OCI-LY1 (cell line): ENCODE measurements at regions not wholly inside any gene's neighbourhood (a gene's known extent, or its start where the extent isn't known, plus 50 kb on each side); places are given as distances from the start of the nearest gene placed in this dataset.

Source experiments
- CTCF ChIP-seq: fragments of 200-600 bp; sonication (generic), shearing (Covaris generic); IDR thresholded peaks from 2 replicates; pipeline ENCODE4 v1.5.1; 2017; ENCODE audit warnings: mild to moderate bottlenecking, antibody characterized with exemption, low read length, moderate library complexity, mixed read lengths
- EZH2 ChIP-seq: fragments of 200-600 bp; sonication (generic), shearing (Covaris generic); IDR thresholded peaks from 2 replicates; pipeline ENCODE4 v1.8.0; 2017; ENCODE audit warnings: borderline replicate concordance, mixed run types, mild to moderate bottlenecking, antibody characterized with exemption, low read length, moderate library complexity, mixed read lengths

GRCh38 chr6:81944661-81945060, 192.2 kb upstream of the TENT5A start:
- no peak for TF ChIP-seq CTCF
- no peak for TF ChIP-seq EZH2
